ACHN (cell line): ENCODE measurements at regions not wholly inside any gene's neighbourhood (a gene's known extent, or its start where the extent isn't known, plus 50 kb on each side); places are given as distances from the start of the nearest gene placed in this dataset.
A peak's percentile ranks its signal among the peaks of the same experiment; 100 is the strongest.
"Not testable (repeated sequence)": the region's sequence is repeated elsewhere in the genome, so short reads cannot be mapped to it uniquely, and the experiment has no call there.

Experiments used
- DNase-seq: peaks from one replicate; pipeline ENCODE4 v3.0.0-alpha.2; 2015
- in situ Hi-C: cut with HindIII; loops from 2 replicates; pipeline ENCODE4 v1.10.0; 2017; ENCODE audit warnings: low sequenced_read_pairs, low pct_ligation_motif_present, low pct_unique_long_range_greater_than_20kb

DNA sequence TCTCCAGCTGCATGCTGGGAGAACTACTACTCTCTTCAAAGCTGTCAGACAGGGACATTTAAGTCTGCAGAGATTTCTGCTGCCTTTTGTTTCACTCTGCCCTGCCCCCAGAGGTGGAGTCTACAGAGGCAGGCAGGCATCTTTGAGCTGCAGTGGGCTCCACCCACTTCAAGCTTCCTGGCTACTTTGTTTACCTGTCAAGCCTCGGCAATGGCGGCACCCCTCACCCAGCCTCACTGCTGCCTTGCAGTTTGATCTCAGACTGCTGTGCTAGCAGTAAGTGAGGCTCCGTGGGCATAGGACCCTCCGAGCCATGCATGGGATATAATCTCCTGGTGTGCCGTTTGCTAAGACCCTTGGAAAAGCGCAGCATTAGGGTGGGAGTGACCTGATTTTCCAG lies 61.7 kb downstream of the DMRTA1 start:
- DNase-seq, in situ Hi-C loops: not testable (repeated sequence)

DNA sequence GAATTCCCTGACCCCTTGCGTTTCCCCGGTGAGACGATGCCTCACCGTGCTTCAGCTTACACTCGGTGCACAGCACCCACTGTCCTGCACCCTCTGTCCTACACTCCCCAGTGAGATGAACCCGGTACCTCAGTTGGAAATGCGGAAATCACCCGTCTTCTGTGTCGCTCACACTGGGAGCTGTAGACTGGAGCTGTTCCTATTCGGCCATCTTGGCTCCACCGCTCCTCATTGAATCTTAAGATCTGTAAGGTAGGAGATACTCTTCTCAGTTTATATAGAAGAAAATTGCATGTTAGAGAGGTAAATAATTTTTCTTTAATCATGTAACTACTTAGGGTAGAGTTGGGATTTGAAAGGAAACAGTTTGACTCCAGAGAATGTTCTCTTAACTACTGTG lies 62.2 kb downstream of the DMRTA1 start:
- no peak for DNase-seq

DNA sequence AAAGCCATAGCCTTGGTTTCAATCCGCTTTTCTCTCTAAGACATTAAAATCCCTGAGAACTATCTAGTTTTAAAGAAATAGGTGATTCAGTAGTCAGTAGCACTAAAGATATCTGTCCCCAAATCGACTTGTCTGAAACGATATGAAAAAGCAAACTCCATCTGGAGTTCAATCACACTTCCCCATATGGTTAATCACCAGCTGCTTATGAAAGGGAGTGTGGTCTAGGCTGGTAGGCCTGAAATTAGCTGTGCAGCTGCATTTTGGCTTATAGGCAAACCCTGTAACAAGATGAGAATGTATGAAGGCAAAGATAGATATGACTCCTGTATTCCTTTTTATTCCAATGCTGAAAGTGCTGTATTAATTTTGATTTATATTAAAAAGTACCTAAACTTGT lies 65.9 kb downstream of the DMRTA1 start:
- in situ Hi-C loops: no loop called here
- DNase-seq: no peak

More for the DNA sequence above, 62.2 kb downstream of the DMRTA1 start:
- in situ Hi-C loops: no loop called here

DNA sequence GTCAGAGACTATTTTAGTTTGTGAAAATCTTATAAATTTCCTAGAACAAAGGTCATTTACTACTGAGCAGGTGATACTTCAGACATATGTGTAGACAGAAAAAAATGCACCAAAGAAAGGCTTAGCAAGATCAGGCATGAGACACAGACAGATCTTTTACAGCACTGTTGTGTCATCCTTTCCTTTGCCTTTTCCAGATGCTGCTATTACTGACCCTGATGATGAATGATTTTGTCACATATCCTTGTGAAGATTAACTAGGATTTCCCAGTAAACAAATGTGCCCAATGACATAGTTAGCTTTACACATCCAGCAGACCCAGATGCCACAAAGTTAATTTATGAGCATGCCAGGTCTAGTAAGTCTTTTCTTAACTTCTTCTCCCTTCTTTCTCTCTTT lies 68.2 kb downstream of the DMRTA1 start:
- DNase-seq: no peak
- in situ Hi-C loops: no loop called here

DNA sequence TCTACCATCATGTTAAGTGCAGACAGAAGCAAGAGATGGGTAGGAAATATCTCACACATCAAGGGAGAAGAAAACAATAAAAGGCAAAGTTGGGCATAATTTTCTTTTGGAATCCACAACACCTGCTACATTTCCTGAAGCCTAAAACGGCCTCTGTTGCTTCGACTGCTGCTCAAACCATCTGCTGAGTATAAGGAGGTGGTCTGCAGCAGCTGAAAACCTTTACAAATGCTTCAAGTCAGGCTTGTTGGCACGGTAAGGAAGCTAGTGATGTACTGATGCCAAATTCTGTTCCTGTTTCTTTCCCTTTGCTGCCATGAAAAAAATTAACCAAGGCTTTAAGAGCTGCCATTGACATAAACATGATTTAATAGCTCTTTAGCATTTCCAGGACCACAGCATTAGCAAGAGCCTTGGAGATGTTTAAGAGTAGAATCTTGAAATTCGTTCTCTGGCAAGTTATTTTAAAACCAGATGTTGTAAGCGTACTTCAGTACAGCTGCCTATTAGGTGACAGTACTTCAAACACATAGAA lies 75.6 kb downstream of the DMRTA1 start:
- DNase-seq: no peak
- in situ Hi-C loops: no loop called here

DNA sequence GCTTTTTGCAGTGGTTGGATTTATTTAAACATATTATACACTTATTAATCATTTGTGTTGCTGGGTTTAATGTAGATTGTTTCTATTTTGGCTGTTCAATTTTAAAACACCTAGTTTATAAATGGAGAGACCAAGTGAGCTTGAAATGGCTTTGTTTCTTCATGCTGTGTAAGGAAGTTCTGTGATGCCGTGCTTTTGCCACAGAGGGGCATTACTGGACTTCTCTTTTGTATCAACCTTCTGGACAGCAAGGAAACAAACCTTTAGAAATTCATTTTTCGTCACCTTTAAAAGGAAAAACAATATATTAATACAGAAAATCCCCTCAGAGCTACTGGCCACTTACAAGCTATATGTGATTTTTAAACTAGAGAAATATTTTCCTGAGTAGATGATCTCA lies 81.9 kb downstream of the DMRTA1 start:
- in situ Hi-C loops: no loop called here
- DNase-seq: peak; percentile 11

DNA sequence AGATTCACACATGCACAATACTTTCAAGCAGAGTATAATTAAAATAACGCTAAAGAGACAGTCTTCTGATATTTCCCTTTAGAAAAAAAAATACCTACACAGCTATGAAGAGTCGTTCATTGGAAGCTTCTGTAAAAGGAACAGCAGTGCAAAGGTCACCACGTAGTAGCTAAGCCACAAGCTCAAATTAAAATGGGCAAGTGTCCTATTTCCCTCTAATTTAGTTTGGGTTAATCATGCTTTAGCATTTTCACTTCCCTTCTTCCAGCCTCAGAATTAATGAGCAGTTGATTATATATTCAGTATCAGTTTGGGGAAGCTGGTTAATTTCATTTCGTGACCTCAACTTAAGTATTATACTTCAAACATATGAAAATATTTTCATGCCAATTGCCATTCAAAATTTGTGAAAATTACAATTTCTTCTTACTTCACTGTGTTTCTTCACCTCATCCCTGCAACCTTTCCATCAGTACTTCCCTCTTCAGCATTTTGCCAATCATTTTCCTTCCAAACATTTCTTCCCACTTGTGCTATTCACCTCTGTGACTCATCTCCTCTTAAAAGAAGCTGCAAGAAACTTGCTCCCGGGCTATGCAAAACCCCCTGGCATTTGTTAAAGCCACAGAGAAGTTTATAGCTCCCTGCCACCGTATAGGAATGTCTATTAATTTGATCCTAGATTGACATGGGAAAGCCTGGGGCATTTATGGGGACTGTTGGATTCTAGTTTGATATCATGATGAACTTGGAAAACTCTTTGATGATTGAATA lies 83.0 kb downstream of the DMRTA1 start:
- in situ Hi-C loops: no loop called here
- DNase-seq: no peak

DNA sequence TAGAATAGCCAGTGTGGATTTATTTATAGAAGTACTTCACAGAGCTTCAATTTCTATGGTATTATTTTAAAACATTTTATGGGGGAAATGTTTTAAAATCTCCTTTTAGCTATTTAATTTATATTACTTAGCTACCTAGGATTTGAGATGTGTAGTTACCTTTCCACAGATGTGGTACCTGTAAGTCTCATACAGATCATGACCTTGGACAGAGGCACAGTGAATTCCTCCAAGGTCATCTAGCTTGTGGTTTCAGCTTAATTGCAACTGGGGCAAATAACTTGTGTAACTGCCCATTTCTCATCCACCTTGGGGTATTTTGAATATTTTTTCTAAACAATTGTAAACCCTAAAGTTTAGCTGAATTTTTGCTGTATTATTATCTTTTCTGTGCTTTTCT lies 89.2 kb downstream of the DMRTA1 start:
- DNase-seq: no peak

DNA sequence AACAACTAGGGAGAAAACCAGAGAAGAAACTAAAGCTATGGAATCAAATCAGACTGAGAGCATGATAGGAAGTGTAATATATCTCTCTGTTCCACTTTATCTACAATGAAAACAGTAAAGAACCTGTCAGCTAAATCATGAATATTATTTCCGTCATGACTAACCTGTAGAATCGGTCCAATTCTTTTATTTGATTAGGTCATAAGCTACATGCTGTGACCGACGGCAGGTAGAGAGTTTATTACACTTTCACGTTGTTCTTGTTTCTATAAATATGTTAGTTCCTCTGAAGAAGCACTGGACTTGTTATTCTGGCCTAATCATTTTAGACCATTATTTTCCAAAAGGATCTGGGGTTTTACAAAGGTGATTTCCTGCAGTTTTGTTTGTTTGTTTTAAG lies 91.1 kb downstream of the DMRTA1 start:
- no peak for DNase-seq
- in situ Hi-C loops: no loop called here

More for the DNA sequence above, 89.2 kb downstream of the DMRTA1 start:
- in situ Hi-C loops: no loop called here

DNA sequence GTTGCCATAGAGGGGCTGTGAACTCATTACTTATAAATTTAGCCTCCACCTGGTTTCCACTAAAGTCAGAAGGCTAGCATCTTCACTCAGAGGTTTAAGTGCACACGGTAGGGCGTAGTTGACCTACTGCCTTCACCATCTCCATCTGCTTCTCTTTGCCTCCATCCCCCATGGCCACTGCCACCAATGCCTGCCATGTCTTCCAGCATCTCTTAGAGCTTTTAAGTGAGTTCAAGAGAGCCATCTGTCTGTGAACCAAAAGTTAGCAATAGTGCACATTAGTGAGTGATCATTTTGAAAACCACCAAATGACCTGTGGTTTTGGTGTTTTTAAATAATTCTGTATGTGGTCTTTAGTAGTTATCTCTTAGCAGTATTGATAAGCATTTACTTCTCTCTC lies 102.0 kb downstream of the DMRTA1 start:
- DNase-seq: no peak
- in situ Hi-C loops: no loop called here

DNA sequence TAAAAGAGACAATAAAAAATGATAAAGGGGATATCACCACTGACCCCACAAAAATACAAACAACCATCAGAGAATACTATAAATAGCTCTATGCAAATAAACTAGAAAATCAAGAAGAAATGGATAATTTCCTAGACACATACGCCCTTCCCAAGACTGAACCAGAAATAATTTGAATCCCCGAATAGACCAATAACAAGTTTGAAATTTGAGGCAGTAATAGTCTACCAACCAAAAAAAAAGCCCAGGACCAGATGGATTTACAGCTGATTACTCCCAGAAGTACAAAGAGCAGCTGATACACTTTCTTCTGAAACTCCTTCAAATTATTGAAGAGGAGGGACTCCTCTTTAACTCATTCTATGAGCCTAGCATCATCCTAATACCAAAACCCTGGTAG lies 128.1 kb downstream of the DMRTA1 start:
- DNase-seq: no peak
- in situ Hi-C loops: no loop called here

DNA sequence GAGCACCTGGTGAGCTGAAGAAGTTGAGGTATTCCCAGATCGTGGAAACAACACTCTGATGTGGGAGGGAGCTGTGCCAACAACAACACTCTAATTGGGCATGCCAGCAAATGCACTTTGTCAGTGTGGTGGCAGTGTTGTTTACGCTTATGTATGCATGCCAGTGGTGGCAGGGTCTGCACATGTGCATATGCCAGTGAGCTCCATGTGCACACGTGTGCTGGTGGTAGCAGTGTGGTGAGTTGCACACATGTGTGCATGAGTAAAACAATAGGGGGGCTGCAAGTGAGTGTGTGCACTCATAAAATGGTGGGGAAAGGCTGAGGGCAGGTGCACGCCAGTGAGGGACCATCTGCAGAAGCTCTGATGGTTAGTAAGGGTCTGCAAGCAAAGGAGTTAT lies 134.2 kb downstream of the DMRTA1 start:
- DNase-seq: no peak
- in situ Hi-C loops: no loop called here

DNA sequence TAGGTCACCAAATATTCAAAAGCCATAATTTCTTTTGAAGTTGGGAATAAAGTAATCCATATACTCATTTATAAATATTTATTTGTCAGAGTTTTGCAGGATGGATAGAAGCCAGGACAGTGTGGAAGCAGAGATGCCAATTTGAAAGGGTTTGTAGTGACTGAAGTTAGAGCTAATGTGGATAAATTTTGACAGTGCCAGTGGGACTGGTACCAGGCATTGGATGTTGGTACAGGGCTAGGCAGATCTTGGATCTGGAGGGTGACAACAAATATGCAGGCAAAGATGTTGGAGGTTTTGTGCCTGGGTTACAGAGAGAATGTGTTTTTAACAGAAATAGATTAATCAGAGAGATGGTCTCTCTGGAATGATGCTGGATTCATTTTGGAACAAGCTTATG lies 135.6 kb downstream of the DMRTA1 start:
- in situ Hi-C loops: no loop called here
- no peak for DNase-seq

DNA sequence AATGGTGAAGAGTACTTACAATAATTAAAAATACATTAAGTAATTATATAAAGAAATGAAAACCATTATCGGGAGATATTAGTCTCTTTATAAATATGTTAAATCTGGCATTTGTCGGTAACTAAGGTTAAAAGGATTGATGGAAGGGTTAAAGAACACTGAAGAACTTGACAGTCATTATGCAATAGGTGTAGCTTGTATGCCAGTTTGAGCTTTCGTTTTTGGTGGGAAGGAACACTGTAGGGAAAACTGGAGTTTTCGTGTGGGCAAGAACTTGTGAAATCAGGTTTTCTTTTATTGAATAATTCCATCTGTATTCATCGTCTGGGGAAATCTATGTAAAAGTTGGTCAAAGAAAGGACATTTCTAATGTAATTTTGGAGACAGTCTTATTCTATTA lies 142.3 kb downstream of the DMRTA1 start:
- in situ Hi-C loops: no loop called here
- no peak for DNase-seq

DNA sequence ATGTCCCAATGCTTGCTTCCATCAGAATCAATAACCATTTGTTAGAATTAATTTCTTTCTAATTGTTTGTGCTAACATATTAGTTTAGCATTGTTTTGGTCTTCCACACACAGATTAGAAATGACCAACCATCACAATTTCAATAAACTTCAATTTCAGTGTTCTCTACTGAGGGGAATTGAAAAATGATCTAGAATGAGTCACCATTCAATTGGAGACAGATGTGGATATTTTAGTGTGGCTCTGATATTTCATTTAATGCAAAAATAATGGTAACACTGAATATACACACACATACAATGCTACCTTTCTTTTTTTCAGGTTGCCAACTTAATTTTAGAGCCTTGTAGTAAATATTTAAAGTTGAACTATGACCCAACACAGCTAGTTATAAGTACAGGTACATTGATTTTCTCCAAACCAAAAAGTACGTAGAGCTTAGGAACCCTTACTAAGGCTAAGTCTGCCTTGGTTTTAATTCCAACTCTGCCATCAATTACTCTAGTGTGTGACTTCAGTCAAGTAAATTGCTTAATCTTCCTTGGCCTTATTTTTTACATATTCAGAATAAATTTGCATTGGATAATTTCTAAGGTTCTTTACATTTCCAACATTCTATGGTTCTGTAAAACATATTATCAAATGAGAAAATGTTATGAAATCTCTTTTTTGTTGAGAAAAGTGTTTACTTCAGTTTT lies 143.9 kb downstream of the DMRTA1 start:
- DNase-seq: no peak
- in situ Hi-C loops: no loop called here

DNA sequence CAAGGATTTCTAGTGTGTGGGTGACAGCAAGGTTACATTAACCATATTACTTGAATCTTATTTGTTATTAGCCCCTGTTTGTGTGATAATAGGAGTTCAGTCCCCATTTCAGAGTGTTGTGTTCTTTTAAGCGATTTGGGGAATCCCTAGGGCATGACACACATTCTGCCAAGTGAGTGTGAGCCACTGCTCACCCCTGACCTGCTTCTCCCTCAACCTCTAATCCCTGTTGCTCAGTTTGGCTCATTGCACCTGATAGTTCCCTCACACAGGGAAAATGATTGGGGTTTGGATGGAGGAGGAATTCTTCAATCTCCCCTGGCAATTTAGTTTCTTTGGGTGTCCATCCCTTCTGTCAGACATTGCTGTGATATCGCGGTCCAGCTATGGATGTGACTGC lies 149.2 kb downstream of the DMRTA1 start:
- in situ Hi-C loops: no loop called here
- no peak for DNase-seq

DNA sequence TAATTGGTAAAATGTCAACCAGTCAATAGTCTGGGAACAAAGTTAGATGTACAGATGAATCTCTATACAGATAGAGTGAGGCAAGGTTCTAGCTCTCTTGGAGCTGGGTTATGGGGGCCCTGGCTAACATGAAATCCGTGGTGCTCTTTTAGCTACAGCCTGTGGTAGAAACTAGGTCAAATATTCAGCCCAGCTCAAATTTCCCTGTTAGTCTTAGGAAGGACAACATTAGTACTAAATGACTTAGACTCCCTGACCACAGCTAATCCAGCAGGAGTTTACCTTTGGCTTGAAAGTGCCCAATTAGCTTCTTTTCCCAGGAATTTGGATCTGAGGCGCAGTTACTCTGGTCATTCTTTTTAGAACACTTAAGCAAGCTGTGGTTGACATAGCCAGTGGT lies 170.5 kb downstream of the DMRTA1 start:
- in situ Hi-C loops: no loop called here
- DNase-seq: no peak

DNA sequence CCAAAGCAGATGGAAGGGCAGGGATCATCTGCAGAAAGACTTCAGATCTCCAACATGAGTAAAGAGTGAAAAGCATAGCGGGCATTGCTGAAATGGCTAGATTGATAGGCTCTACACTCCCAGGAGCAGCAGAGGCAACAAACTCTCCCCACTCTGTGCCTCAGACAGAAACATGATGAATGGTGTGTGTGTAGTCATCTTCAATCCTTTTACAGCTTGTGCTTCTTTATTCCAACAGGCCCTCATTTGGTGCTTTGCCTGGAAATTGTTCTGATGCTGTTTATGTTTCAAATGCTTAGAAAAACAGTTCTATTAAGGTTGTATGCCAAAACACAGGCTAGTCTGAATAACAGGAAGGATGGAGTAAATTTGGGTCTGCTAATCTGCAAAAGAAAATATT lies 176.2 kb downstream of the DMRTA1 start:
- DNase-seq: no peak
- in situ Hi-C loops: no loop called here

DNA sequence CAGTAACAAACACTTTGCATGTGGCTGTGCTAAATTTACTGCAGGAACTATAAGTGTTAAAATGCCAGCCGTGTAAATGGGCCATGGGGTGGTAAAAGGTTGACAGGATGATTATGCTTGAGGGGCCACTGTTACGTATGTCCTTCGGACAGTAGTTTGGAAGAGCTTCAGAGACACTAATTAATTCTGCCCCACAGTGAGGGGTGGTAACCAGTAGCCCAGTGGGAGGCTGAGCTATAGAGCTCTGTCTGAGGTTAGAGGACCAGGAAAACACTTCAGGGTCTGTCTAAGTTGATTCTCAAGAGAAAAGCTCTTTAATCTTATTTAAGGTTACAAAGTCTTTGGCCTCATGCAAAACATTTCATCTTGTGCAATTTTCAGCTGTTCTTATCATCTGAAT lies 176.6 kb downstream of the DMRTA1 start:
- in situ Hi-C loops: no loop called here
- no peak for DNase-seq

DNA sequence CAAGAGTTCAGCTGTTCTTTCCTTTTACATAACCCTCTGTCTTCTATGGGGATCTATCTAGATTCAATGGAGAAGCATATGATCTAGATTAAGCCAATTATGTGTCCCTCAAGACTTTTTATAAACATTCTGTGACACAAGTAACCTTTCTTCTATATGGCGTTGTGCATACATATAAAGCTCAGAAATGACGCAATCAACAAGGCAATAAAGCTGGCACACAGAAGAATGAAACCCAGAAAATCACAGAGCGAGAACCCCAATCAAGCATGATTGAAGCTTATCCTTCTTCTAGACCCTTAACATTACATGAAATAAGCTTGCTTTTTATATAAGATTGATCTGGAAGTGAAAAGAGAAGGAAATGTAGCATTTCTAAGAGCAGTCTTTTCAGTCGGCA lies 178.9 kb downstream of the DMRTA1 start:
- in situ Hi-C loops: no loop called here
- no peak for DNase-seq
